PC-3 (cell line): ENCODE measurements at regions not wholly inside any gene's neighbourhood (a gene's known extent, or its start where the extent isn't known, plus 50 kb on each side); places are given as distances from the start of the nearest gene placed in this dataset.

Experiments
- ATAC-seq: fragments of 200-7000 bp; cut with Tn5 transposase; 2 replicates; pipeline ENCODE4 v1.9.1; 2020; ENCODE audit warnings: mild to moderate bottlenecking, moderate library complexity
- BruUV-seq: library from RNA; stranded (reverse); fragments of 400-500 nt; replicated peaks from 2 replicates; lab custom pipeline; 2021; lab: Mats Ljungman, UMichigan
- CTCF ChIA-PET: fragments of 300-600 bp; sonication (Branson Sonifier 250); formaldehyde crosslinking; loops from one replicate; lab custom pipeline; 2022; ENCODE audit warnings: antibody characterized with exemption; lab: Charles Lee
- POLR2A ChIA-PET: fragments of 300-600 bp; sonication (Branson Sonifier 250); formaldehyde crosslinking; loops from one replicate; lab custom pipeline; 2022; ENCODE audit warnings: antibody characterized with exemption; ENCODE audit not compliant: unreplicated experiment; lab: Charles Lee
- DNase-seq: peaks from one replicate; pipeline ENCODE4 v3.0.0-alpha.2; 2015
- H2AFZ ChIP-seq: fragments of 300-600 bp; sonication (generic); 2 replicates; pipeline ENCODE4 v1.6.0; 2016; ENCODE audit warnings: antibody characterized with exemption, low read length
- H3F3A ChIP-seq: fragments of 300-600 bp; sonication (generic); one replicate; pipeline ENCODE4 v1.6.0; 2017; ENCODE audit warnings: antibody characterized with exemption, low read length, control low read depth, mild to moderate bottlenecking; ENCODE audit not compliant: unreplicated experiment
- H3K27ac ChIP-seq: fragments of 300-600 bp; sonication (generic); 2 replicates; pipeline ENCODE4 v1.5.1; 2016; ENCODE audit warnings: mild to moderate bottlenecking, low read length
- H3K27me3 ChIP-seq: fragments of 300-600 bp; sonication (generic); 2 replicates; pipeline ENCODE4 v1.6.1; 2016; ENCODE audit warnings: low read length, mixed read lengths
- H3K36me3 ChIP-seq: fragments of 300-600 bp; sonication (generic); 2 replicates; pipeline ENCODE4 v1.6.1; 2016; ENCODE audit warnings: low read depth, mixed run types, low read length, mixed read lengths
- H3K4me1 ChIP-seq: fragments of 300-600 bp; sonication (generic); 2 replicates; pipeline ENCODE4 v1.5.1; 2016; ENCODE audit warnings: low read length; ENCODE audit not compliant: insufficient read depth
- H3K4me2 ChIP-seq: fragments of 300-600 bp; sonication (generic); 2 replicates; pipeline ENCODE4 v1.6.0; 2016; ENCODE audit warnings: low read length
- H3K4me3 ChIP-seq: fragments of 300-600 bp; sonication (generic); 2 replicates; pipeline ENCODE4 v1.5.1; 2016; ENCODE audit warnings: mild to moderate bottlenecking, low read length, mixed read lengths
- H3K79me2 ChIP-seq: fragments of 300-600 bp; sonication (generic); 2 replicates; pipeline ENCODE4 v1.6.1; 2017; ENCODE audit warnings: low read length, mixed read lengths
- H3K9ac ChIP-seq: fragments of 300-600 bp; sonication (generic); 2 replicates; pipeline ENCODE4 v1.6.0; 2016; ENCODE audit warnings: mild to moderate bottlenecking, low read length
- H3K9me2 ChIP-seq: fragments of 300-600 bp; sonication (generic); replicated peaks from 2 replicates; pipeline ENCODE4 v1.6.1; 2016; ENCODE audit warnings: mixed run types, low read length, mixed read lengths
- H3K9me3 ChIP-seq: fragments of 300-600 bp; sonication (generic); 2 replicates; pipeline ENCODE4 v1.6.1; 2016; ENCODE audit warnings: low read length, mixed read lengths
- H4K20me1 ChIP-seq: fragments of 300-600 bp; sonication (generic); 2 replicates; pipeline ENCODE4 v1.6.1; 2016; ENCODE audit warnings: low read length, mixed read lengths
- EZH2 ChIP-seq: fragments of 300-600 bp; sonication (generic); IDR thresholded peaks from one replicate; pipeline ENCODE4 v1.6.1; 2017; ENCODE audit warnings: antibody characterized with exemption, mild to moderate bottlenecking, low read length; ENCODE audit not compliant: unreplicated experiment
- EZH2phosphoT487 ChIP-seq: fragments of 300-600 bp; sonication (generic); IDR thresholded peaks from 2 replicates; pipeline ENCODE4 v1.6.1; 2018; ENCODE audit warnings: mild to moderate bottlenecking, antibody characterized with exemption, low read length, borderline replicate concordance
- intact Hi-C: fragments of 100-400 bp; cut with micrococcal nuclease; formaldehyde crosslinking; loops from 2 replicates; pipeline ENCODE4 v1.9.0; 2023
- TF ChIP-seq, protein P1 (sequence below): fragments of 300-600 bp; sonication (generic); conservative IDR thresholded peaks from 2 replicates; pipeline ENCODE4 v1.5.1; 2017; ENCODE audit warnings: antibody characterized with exemption, low read depth, mild to moderate bottlenecking, low read length

DNA sequence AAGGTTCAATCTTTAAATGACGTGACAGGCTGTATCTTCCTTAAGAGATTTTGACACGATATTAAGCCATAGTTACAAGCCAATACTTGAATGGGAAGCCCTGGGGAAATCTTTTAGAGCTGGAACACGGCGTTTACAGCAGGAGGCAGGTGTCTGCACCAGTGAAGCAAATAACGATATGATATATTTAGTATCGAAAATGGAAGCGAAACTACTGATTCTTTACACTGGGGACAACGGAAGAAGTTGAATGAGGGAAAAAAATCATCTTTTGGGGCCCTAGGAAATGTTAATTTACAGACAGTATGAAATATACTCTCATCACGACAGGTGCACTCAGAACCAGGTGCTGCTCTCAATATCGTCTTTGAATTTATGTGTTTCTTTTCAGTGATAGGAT is 793.9 kb upstream of the PCDH20 start:
- CTCF ChIA-PET, result no interaction called here
- ATAC-seq (no peak), DNase-seq (no peak)
- H3K79me2 ChIP-seq, result no peaks in the 10 kb centered on the region
- no peak overlapping the region for H3K9ac ChIP-seq
- no peaks in the 10 kb centered on the region for H3K27me3 ChIP-seq
- no peaks in the 10 kb centered on the region for H3K36me3 ChIP-seq
- H3K9me3 ChIP-seq, result no peaks in the 10 kb centered on the region
- no peaks in the 10 kb centered on the region for H3K9me2 ChIP-seq
- H3K27ac ChIP-seq, result no peak overlapping the region
- no peaks in the 10 kb centered on the region for H4K20me1 ChIP-seq
- intact Hi-C loops, result no loop called here
- H3F3A ChIP-seq, result no peaks in the 10 kb centered on the region
- TF ChIP-seq EZH2 (no peak), EZH2phosphoT487 (no peak)
- TF ChIP-seq, protein P1, sequence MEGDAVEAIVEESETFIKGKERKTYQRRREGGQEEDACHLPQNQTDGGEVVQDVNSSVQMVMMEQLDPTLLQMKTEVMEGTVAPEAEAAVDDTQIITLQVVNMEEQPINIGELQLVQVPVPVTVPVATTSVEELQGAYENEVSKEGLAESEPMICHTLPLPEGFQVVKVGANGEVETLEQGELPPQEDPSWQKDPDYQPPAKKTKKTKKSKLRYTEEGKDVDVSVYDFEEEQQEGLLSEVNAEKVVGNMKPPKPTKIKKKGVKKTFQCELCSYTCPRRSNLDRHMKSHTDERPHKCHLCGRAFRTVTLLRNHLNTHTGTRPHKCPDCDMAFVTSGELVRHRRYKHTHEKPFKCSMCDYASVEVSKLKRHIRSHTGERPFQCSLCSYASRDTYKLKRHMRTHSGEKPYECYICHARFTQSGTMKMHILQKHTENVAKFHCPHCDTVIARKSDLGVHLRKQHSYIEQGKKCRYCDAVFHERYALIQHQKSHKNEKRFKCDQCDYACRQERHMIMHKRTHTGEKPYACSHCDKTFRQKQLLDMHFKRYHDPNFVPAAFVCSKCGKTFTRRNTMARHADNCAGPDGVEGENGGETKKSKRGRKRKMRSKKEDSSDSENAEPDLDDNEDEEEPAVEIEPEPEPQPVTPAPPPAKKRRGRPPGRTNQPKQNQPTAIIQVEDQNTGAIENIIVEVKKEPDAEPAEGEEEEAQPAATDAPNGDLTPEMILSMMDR, result no peak
- H2AFZ ChIP-seq, result no peak overlapping the region; the same call in 1 of the 2 replicates
- BruUV-seq, result no TSS peak
- no peak overlapping the region for H3K4me2 ChIP-seq
- no peaks in the 10 kb centered on the region for H3K4me1 ChIP-seq
- H3K4me3 ChIP-seq, result 0 out of 2 replicates have a peak overlapping the region, but pooled peaks have one; percentile 7
- POLR2A ChIA-PET, result no interaction called here

DNA sequence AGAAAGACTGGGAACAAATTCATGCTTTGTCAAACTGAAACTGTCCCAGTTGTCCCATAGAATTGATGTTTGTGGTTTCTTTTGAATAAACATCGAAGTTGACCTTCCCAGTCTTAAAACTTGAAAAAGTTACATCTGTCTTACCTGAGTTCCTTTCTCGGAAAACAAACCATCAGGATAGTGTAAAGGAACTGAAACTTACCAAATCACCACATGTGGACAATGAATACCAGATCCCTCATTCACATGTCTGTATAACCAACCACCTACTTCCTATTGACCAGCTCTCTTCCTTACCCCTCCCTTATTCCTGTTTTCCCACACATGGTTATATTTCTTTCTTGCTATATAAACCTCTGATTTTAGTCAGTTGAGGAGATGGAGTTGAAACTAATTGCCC is 791.7 kb upstream of the PCDH20 start:
- intact Hi-C loops, result no loop called here
- DNase-seq (no peak), ATAC-seq (no peak)
- Histone ChIP-seq H3K36me3 (no peaks in the 10 kb centered on the region), H4K20me1 (no peaks in the 10 kb centered on the region), H3K27ac (no peak overlapping the region), H3K9ac (no peak overlapping the region), H3K9me2 (no peaks in the 10 kb centered on the region), H3K79me2 (no peaks in the 10 kb centered on the region), H3K27me3 (no peaks in the 10 kb centered on the region), H3K4me3 (no peak overlapping the region), H3K4me1 (no peaks in the 10 kb centered on the region), H3K4me2 (no peak overlapping the region), H3F3A (no peaks in the 10 kb centered on the region), H3K9me3 (no peaks in the 10 kb centered on the region), H2AFZ (no peak overlapping the region)
- TF ChIP-seq EZH2phosphoT487, result no peak
- TF ChIP-seq, protein P1, result no peak
- no peak for TF ChIP-seq EZH2
- POLR2A ChIA-PET, result no interaction called here
- CTCF ChIA-PET, result no interaction called here
- no TSS peak for BruUV-seq

DNA sequence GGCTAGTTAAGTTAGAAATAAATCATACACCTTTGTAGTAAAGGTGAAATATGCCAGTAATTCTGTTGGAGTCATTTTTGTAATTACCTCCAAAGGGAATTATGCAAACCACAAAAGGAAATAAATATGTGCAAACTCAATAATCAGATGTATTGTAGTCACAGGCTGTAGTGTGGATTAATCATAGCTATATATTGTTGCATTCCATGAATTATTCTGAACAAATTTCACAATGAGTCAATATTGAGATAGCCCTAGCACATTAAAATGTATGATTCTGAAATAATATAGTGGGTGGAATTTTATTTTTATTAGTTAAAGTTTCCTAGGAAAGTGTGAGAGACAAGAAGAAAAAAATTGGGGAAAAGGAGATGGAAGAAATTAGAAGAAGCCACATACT is 790.5 kb upstream of the PCDH20 start:
- no peak overlapping the region for H3K9ac ChIP-seq
- POLR2A ChIA-PET, result no interaction called here
- no peak for TF ChIP-seq EZH2
- no peak overlapping the region for H2AFZ ChIP-seq
- no peaks in the 10 kb centered on the region for H4K20me1 ChIP-seq
- H3K4me3 ChIP-seq, result no peak overlapping the region
- no TSS peak for BruUV-seq
- H3K36me3 ChIP-seq, result no peaks in the 10 kb centered on the region
- H3K27ac ChIP-seq, result no peak overlapping the region
- CTCF ChIA-PET, result no interaction called here
- ATAC-seq (no peak), DNase-seq (no peak)
- no peaks in the 10 kb centered on the region for H3K9me2 ChIP-seq
- H3F3A ChIP-seq, result no peaks in the 10 kb centered on the region
- H3K27me3 ChIP-seq, result no peaks in the 10 kb centered on the region
- no peak overlapping the region for H3K4me2 ChIP-seq
- no peaks in the 10 kb centered on the region for H3K79me2 ChIP-seq
- intact Hi-C loops, result no loop called here
- H3K4me1 ChIP-seq, result no peaks in the 10 kb centered on the region
- H3K9me3 ChIP-seq, result no peaks in the 10 kb centered on the region
